Endothelial cell (in vitro differentiated cells): ENCODE measurements at regions not wholly inside any gene's neighbourhood (a gene's known extent, or its start where the extent isn't known, plus 50 kb on each side); places are given as distances from the start of the nearest gene placed in this dataset.

Source experiments
- DNase-seq: peaks from one replicate; pipeline ENCODE4 v3.0.0; 2021; ENCODE audit warnings: low spot score
- H3K27ac Mint-ChIP-seq: one replicate; pipeline ENCODE4 v1.8.0; 2021; ENCODE audit warnings: mixed read lengths, inconsistent platforms; ENCODE audit not compliant: unreplicated experiment
- H3K27me3 Mint-ChIP-seq: one replicate; pipeline ENCODE4 v1.8.0; 2021; ENCODE audit warnings: mild to moderate bottlenecking, moderate library complexity, mixed read lengths, inconsistent platforms; ENCODE audit not compliant: unreplicated experiment
- H3K36me3 Mint-ChIP-seq: one replicate; pipeline ENCODE4 v1.8.0; 2021; ENCODE audit warnings: mild to moderate bottlenecking, low read depth, mixed read lengths, inconsistent platforms; ENCODE audit not compliant: unreplicated experiment
- H3K4me1 Mint-ChIP-seq: one replicate; pipeline ENCODE4 v1.8.0; 2021; ENCODE audit warnings: mild to moderate bottlenecking, mixed read lengths, inconsistent platforms; ENCODE audit not compliant: unreplicated experiment
- H3K4me3 Mint-ChIP-seq: one replicate; pipeline ENCODE4 v1.8.0; 2021; ENCODE audit warnings: mild to moderate bottlenecking, mixed read lengths, inconsistent platforms; ENCODE audit not compliant: unreplicated experiment
- H3K9me3 Mint-ChIP-seq: one replicate; pipeline ENCODE4 v1.8.0; 2021; ENCODE audit warnings: mixed read lengths, inconsistent platforms; ENCODE audit not compliant: unreplicated experiment
- TF ChIP-seq, protein P1 (sequence below): fragments of 200-600 bp; sonication (generic); IDR thresholded peaks from one replicate; pipeline ENCODE4 v1.5.0; 2021; ENCODE audit warnings: antibody characterized with exemption; ENCODE audit not compliant: unreplicated experiment

DNA sequence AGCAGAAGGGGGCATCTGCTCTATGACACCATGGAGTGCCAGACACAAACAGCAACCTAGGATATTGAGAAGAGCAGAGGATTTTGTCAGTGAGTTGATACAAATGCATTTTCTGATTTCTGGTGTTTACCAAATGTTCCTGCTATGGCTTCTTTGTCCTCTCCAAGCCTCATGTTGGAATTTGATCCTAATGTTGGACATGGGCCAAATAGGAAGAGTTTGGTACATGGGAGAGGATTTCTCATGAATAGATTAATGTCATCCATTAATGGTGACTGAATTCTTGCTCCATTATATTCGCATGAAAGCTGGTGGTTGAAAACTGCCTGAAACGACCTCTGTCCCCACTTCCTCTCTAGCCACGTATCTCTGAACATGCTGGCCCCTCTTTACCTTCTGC is 1002.2 kb upstream of the FLRT2 start:
- Mint-ChIP-seq H3K4me3 (no peak overlapping the region), H3K4me1 (no peaks in the 10 kb centered on the region), H3K9me3 (no peaks in the 10 kb centered on the region), H3K27ac (no peak overlapping the region), H3K36me3 (no peaks in the 10 kb centered on the region), H3K27me3 (no peaks in the 10 kb centered on the region)
- TF ChIP-seq, protein P1, sequence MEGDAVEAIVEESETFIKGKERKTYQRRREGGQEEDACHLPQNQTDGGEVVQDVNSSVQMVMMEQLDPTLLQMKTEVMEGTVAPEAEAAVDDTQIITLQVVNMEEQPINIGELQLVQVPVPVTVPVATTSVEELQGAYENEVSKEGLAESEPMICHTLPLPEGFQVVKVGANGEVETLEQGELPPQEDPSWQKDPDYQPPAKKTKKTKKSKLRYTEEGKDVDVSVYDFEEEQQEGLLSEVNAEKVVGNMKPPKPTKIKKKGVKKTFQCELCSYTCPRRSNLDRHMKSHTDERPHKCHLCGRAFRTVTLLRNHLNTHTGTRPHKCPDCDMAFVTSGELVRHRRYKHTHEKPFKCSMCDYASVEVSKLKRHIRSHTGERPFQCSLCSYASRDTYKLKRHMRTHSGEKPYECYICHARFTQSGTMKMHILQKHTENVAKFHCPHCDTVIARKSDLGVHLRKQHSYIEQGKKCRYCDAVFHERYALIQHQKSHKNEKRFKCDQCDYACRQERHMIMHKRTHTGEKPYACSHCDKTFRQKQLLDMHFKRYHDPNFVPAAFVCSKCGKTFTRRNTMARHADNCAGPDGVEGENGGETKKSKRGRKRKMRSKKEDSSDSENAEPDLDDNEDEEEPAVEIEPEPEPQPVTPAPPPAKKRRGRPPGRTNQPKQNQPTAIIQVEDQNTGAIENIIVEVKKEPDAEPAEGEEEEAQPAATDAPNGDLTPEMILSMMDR = no peak
- no peak for DNase-seq

DNA sequence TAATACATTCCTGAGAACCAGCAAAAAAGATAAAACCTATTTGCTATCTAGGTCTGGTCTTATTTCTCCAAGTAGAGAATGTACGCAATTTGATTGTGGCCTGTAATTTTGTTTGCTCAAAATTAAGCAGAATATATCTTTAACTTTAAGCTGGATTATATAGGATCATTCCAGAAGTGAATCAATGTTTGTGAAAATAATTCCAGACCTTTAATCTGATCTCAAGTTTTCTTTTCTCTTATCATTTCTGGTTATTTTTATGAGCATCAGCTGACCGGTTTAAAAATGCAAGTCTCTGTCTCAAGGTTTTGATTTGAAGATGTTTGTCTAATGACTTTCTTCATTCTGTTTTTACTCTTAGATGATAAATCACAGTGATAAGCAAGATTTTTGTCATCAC is 997.9 kb upstream of the FLRT2 start:
- Mint-ChIP-seq H3K9me3 (no peaks in the 10 kb centered on the region), H3K36me3 (no peaks in the 10 kb centered on the region), H3K27ac (no peak overlapping the region), H3K27me3 (no peaks in the 10 kb centered on the region), H3K4me3 (no peak overlapping the region), H3K4me1 (peaks cover 4% of the 10 kb centered on the region)
- no peak for DNase-seq
- TF ChIP-seq, protein P1 = no peak

DNA sequence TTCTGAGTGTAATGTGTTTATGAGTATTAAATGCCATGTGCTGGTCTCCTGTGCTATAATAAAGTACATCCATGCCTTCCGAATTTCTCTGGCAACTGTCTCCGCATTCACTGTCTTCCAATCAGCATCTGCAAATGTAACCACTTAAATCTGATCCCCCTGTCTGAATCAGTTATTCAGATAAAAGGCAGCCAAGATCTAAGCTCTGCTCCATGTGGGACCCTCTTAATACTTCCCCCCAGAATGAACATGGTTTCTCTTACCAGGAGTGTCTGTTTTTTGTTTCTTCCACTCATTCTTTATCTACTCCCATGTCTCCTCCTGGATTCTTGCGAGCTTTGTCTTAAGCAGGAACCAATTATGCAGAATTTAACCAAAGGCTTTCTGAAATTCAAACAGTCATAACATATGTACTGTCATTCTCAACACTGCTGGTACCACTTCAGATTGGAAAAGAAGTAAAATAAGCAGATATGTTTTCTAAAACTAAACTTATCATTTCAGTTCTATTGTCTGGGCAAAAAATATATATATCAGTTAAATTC is 996.7 kb upstream of the FLRT2 start:
- Mint-ChIP-seq H3K4me3 (no peak overlapping the region), H3K27me3 (no peaks in the 10 kb centered on the region), H3K9me3 (no peaks in the 10 kb centered on the region), H3K27ac (no peak overlapping the region), H3K4me1 (peaks cover 4% of the 10 kb centered on the region), H3K36me3 (no peaks in the 10 kb centered on the region)
- no peak for DNase-seq
- TF ChIP-seq, protein P1 = no peak

DNA sequence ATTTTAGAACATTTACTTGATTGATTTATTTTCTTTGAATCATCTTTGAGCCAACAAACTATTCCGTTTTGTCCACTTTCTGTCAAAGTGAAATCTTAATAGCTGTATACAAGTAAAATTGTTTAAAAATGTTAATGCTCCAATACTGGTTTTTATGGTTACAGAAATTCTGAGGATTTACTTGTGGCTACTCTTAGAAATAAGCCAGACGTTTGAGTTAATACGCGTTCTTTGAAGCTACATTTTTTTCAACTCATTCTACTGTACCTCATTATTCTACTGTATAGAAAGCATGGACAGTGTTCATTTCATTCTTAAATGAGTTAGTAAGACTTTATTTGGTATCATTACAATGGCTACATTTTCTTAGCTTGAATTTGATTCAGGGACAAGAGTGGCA is 996.2 kb upstream of the FLRT2 start:
- TF ChIP-seq, protein P1 = no peak
- no peaks in the 10 kb centered on the region for H3K27me3 Mint-ChIP-seq
- H3K4me3 Mint-ChIP-seq = no peak overlapping the region
- no peak overlapping the region for H3K27ac Mint-ChIP-seq
- no peaks in the 10 kb centered on the region for H3K9me3 Mint-ChIP-seq
- peaks cover 4% of the 10 kb centered on the region for H3K4me1 Mint-ChIP-seq
- H3K36me3 Mint-ChIP-seq = no peaks in the 10 kb centered on the region
- no peak for DNase-seq

DNA sequence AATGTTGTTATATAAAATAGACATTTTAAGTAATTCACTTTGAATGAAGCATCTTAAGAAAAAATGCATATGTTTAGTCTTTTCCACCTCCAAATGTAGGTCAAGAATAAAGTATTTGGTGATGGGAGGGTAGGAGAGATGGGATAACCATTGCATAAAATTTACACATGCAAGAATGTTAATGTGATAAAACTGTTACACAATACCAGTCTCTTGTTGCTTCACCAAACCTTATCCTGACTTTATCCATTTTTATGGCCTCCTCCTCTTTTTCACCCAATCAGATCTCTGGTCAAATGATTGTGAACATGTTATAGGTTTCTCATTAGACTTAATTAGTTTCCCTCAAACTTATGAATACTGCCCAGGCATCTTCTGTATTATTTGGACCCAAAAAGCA is 994.5 kb upstream of the FLRT2 start:
- H3K36me3 Mint-ChIP-seq = no peaks in the 10 kb centered on the region
- TF ChIP-seq, protein P1 = no peak
- DNase-seq = no peak
- peaks cover 4% of the 10 kb centered on the region for H3K4me1 Mint-ChIP-seq
- no peak overlapping the region for H3K4me3 Mint-ChIP-seq
- H3K27me3 Mint-ChIP-seq = no peaks in the 10 kb centered on the region
- H3K27ac Mint-ChIP-seq = no peak overlapping the region
- no peaks in the 10 kb centered on the region for H3K9me3 Mint-ChIP-seq
